SK-N-SH treated with all-trans-retinoic acid at 6 μM for 48 hours (cell line): ENCODE measurements at regions not wholly inside any gene's neighbourhood (a gene's known extent, or its start where the extent isn't known, plus 50 kb on each side); places are given as distances from the start of the nearest gene placed in this dataset.

ENCODE experiments used
- ATAC-seq: fragments of 200-7000 bp; cut with Tn5 transposase; 3 replicates; pipeline ENCODE4 v1.9.1; 2020; ENCODE audit warnings: mild to moderate bottlenecking, moderate library complexity
- ARNTL ChIP-seq: fragments of 450-650 bp; formaldehyde crosslinking; IDR thresholded peaks from 2 replicates; pipeline ENCODE4 v1.5.0; 2020; ENCODE audit warnings: low read depth, mild to moderate bottlenecking, moderate library complexity, borderline replicate concordance
- BACH2 ChIP-seq: fragments of 250-450 bp; sonication (Bioruptor Pico); IDR thresholded peaks from 2 replicates; pipeline ENCODE4 v1.9.0; 2021; ENCODE audit warnings: mild to moderate bottlenecking, borderline replicate concordance
- ESRRG ChIP-seq: fragments of 250-450 bp; sonication (Bioruptor Pico); IDR thresholded peaks from 2 replicates; pipeline ENCODE4 v1.6.1; 2021; ENCODE audit warnings: mild to moderate bottlenecking
- GLIS3 ChIP-seq: fragments of 250-450 bp; sonication (Bioruptor Pico); IDR thresholded peaks from 2 replicates; pipeline ENCODE4 v1.5.0; 2020; ENCODE audit warnings: mild to moderate bottlenecking, moderate library complexity
- ISL1 ChIP-seq: fragments of 250-450 bp; sonication (Bioruptor Pico); IDR thresholded peaks from 2 replicates; pipeline ENCODE4 v2.1.2; 2022; ENCODE audit warnings: mild to moderate bottlenecking, moderate library complexity
- RARB ChIP-seq: fragments of 250-450 bp; sonication (Bioruptor Pico); IDR thresholded peaks from 2 replicates; pipeline ENCODE4 v1.8.0; 2021; ENCODE audit warnings: mild to moderate bottlenecking, moderate library complexity
- SNAI2 ChIP-seq: fragments of 250-450 bp; sonication (Bioruptor Pico); IDR thresholded peaks from 2 replicates; pipeline ENCODE4 v1.5.0; 2020; ENCODE audit warnings: mild to moderate bottlenecking, moderate library complexity
- TCF4 ChIP-seq: fragments of 250-450 bp; sonication (Bioruptor Pico); IDR thresholded peaks from 2 replicates; pipeline ENCODE4 v1.8.0; 2021; ENCODE audit warnings: mild to moderate bottlenecking, moderate library complexity, borderline replicate concordance
- TOX ChIP-seq: fragments of 250-450 bp; sonication (Bioruptor Pico); IDR thresholded peaks from 2 replicates; pipeline ENCODE4 v1.8.0; 2021; ENCODE audit warnings: mild to moderate bottlenecking, moderate library complexity, borderline replicate concordance
- ZC3H10 ChIP-seq: fragments of 250-450 bp; sonication (Bioruptor Pico); IDR thresholded peaks from 2 replicates; pipeline ENCODE4 v1.5.1; 2021; ENCODE audit warnings: mild to moderate bottlenecking, moderate library complexity
- ZFP3 ChIP-seq: fragments of 250-450 bp; sonication (Bioruptor Pico); IDR thresholded peaks from 2 replicates; pipeline ENCODE4 v1.5.0; 2020; ENCODE audit warnings: mild to moderate bottlenecking, moderate library complexity
- ZFP30 ChIP-seq: fragments of 450-650 bp; formaldehyde crosslinking; IDR thresholded peaks from 2 replicates; pipeline ENCODE4 v1.5.0; 2022; ENCODE audit warnings: mild to moderate bottlenecking, moderate library complexity
- ZNF565 ChIP-seq: fragments of 450-650 bp; formaldehyde crosslinking; conservative IDR thresholded peaks from 2 replicates; pipeline ENCODE4 v1.5.0; 2020; ENCODE audit warnings: low read depth, mild to moderate bottlenecking, moderate library complexity
- ZNF70 ChIP-seq: fragments of 450-650 bp; formaldehyde crosslinking; IDR thresholded peaks from 2 replicates; pipeline ENCODE4 v1.5.0; 2020; ENCODE audit warnings: mild to moderate bottlenecking, moderate library complexity
- TF ChIP-seq, protein P1 (sequence below): fragments of 250-450 bp; sonication (Bioruptor Pico); IDR thresholded peaks from 2 replicates; pipeline ENCODE4 v1.5.1; 2020; ENCODE audit warnings: low read depth, mild to moderate bottlenecking, moderate library complexity
- TF ChIP-seq, protein P2 (sequence below): fragments of 250-450 bp; sonication (Bioruptor Pico); IDR thresholded peaks from 2 replicates; pipeline ENCODE4 v1.8.0; 2021; ENCODE audit warnings: low read depth, mild to moderate bottlenecking, moderate library complexity, borderline replicate concordance
- TF ChIP-seq, protein P3 (sequence below): fragments of 250-450 bp; sonication (Bioruptor Pico); IDR thresholded peaks from 2 replicates; pipeline ENCODE4 v1.5.1; 2021; ENCODE audit warnings: mild to moderate bottlenecking, moderate library complexity
- TF ChIP-seq, protein P4 (sequence below): fragments of 250-450 bp; sonication (Bioruptor Pico); IDR thresholded peaks from 2 replicates; pipeline ENCODE4 v1.5.0; 2020; ENCODE audit warnings: mild to moderate bottlenecking, moderate library complexity
- TF ChIP-seq, protein P5 (sequence below): fragments of 250-450 bp; sonication (Bioruptor Pico); IDR thresholded peaks from 2 replicates; pipeline ENCODE4 v1.8.0; 2020; ENCODE audit warnings: mild to moderate bottlenecking, moderate library complexity, borderline replicate concordance

DNA sequence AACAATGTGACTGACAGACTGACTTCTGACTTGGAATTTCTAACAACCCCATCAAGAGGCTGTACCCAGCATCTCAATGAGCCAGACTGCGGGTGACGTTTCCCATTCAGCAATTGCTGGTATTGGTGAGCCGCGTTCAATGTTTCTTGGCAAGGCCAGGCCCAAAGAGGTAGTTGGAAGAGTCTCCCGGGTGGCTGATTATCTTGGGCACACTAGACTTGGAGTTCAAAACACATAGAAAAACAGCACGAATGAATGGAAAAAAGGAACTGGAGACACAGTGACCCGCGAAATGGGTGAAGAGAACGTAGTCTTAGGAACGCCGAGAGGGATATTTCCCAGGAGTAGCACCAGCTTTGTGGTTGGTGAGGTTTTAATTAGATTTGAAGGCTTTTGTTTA, 81.1 kb upstream of the SLC22A11 start:
- TF ChIP-seq TCF4 (CRISPR knock-in tag) (no peak), ISL1 (CRISPR knock-in tag) (no peak), ESRRG (CRISPR knock-in tag) (no peak), ZNF70 (CRISPR knock-in tag) (no peak), GLIS3 (CRISPR knock-in tag) (no peak), BACH2 (no peak), ZC3H10 (CRISPR knock-in tag) (no peak)
- TF ChIP-seq, protein P1, sequence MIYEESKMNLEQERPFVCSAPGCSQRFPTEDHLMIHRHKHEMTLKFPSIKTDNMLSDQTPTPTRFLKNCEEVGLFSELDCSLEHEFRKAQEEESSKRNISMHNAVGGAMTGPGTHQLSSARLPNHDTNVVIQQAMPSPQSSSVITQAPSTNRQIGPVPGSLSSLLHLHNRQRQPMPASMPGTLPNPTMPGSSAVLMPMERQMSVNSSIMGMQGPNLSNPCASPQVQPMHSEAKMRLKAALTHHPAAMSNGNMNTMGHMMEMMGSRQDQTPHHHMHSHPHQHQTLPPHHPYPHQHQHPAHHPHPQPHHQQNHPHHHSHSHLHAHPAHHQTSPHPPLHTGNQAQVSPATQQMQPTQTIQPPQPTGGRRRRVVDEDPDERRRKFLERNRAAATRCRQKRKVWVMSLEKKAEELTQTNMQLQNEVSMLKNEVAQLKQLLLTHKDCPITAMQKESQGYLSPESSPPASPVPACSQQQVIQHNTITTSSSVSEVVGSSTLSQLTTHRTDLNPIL (CRISPR knock-in tag): no peak
- TF ChIP-seq, protein P2, sequence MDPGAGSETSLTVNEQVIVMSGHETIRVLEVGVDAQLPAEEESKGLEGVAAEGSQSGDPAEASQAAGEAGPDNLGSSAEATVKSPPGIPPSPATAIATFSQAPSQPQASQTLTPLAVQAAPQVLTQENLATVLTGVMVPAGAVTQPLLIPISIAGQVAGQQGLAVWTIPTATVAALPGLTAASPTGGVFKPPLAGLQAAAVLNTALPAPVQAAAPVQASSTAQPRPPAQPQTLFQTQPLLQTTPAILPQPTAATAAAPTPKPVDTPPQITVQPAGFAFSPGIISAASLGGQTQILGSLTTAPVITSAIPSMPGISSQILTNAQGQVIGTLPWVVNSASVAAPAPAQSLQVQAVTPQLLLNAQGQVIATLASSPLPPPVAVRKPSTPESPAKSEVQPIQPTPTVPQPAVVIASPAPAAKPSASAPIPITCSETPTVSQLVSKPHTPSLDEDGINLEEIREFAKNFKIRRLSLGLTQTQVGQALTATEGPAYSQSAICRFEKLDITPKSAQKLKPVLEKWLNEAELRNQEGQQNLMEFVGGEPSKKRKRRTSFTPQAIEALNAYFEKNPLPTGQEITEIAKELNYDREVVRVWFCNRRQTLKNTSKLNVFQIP: no peak
- TF ChIP-seq, protein P3, sequence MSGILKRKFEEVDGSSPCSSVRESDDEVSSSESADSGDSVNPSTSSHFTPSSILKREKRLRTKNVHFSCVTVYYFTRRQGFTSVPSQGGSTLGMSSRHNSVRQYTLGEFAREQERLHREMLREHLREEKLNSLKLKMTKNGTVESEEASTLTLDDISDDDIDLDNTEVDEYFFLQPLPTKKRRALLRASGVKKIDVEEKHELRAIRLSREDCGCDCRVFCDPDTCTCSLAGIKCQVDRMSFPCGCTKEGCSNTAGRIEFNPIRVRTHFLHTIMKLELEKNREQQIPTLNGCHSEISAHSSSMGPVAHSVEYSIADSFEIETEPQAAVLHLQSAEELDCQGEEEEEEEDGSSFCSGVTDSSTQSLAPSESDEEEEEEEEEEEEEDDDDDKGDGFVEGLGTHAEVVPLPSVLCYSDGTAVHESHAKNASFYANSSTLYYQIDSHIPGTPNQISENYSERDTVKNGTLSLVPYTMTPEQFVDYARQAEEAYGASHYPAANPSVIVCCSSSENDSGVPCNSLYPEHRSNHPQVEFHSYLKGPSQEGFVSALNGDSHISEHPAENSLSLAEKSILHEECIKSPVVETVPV (CRISPR knock-in tag): no peak
- TF ChIP-seq, protein P4, sequence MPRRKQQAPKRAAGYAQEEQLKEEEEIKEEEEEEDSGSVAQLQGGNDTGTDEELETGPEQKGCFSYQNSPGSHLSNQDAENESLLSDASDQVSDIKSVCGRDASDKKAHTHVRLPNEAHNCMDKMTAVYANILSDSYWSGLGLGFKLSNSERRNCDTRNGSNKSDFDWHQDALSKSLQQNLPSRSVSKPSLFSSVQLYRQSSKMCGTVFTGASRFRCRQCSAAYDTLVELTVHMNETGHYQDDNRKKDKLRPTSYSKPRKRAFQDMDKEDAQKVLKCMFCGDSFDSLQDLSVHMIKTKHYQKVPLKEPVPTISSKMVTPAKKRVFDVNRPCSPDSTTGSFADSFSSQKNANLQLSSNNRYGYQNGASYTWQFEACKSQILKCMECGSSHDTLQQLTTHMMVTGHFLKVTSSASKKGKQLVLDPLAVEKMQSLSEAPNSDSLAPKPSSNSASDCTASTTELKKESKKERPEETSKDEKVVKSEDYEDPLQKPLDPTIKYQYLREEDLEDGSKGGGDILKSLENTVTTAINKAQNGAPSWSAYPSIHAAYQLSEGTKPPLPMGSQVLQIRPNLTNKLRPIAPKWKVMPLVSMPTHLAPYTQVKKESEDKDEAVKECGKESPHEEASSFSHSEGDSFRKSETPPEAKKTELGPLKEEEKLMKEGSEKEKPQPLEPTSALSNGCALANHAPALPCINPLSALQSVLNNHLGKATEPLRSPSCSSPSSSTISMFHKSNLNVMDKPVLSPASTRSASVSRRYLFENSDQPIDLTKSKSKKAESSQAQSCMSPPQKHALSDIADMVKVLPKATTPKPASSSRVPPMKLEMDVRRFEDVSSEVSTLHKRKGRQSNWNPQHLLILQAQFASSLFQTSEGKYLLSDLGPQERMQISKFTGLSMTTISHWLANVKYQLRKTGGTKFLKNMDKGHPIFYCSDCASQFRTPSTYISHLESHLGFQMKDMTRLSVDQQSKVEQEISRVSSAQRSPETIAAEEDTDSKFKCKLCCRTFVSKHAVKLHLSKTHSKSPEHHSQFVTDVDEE (CRISPR knock-in tag): no peak
- no peak for ATAC-seq

DNA sequence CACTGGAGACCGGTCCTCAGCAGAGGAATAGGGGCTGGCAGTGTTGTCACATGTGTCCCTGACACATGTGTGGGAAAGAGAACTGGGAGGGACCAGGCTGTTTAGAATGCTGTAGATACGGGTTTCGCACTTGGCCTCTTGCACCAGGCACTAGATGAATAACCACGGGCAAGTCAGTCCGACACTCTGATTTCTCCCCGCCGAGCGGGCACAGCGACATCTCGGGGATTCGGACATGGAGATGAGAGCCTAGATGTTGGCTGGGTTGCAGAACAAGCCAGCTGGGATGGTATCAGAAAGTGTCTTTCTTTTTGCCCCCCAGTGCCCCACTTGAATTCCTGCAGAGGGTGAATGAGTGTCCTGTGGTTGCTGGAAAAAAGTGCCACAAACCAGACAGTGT, 80.6 kb upstream of the SLC22A11 start:
- TF ChIP-seq ZFP30 (CRISPR knock-in tag): no peak
- no peak for TF ChIP-seq TCF4 (CRISPR knock-in tag)
- no peak for TF ChIP-seq ZNF565
- TF ChIP-seq ZFP3 (CRISPR knock-in tag): no peak
- no peak for TF ChIP-seq ARNTL (CRISPR knock-in tag)
- TF ChIP-seq, protein P3 (CRISPR knock-in tag): no peak
- TF ChIP-seq, protein P5, sequence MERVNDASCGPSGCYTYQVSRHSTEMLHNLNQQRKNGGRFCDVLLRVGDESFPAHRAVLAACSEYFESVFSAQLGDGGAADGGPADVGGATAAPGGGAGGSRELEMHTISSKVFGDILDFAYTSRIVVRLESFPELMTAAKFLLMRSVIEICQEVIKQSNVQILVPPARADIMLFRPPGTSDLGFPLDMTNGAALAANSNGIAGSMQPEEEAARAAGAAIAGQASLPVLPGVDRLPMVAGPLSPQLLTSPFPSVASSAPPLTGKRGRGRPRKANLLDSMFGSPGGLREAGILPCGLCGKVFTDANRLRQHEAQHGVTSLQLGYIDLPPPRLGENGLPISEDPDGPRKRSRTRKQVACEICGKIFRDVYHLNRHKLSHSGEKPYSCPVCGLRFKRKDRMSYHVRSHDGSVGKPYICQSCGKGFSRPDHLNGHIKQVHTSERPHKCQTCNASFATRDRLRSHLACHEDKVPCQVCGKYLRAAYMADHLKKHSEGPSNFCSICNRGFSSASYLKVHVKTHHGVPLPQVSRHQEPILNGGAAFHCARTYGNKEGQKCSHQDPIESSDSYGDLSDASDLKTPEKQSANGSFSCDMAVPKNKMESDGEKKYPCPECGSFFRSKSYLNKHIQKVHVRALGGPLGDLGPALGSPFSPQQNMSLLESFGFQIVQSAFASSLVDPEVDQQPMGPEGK: no peak
- TF ChIP-seq SNAI2 (CRISPR knock-in tag): no peak
- ATAC-seq: no peak

DNA sequence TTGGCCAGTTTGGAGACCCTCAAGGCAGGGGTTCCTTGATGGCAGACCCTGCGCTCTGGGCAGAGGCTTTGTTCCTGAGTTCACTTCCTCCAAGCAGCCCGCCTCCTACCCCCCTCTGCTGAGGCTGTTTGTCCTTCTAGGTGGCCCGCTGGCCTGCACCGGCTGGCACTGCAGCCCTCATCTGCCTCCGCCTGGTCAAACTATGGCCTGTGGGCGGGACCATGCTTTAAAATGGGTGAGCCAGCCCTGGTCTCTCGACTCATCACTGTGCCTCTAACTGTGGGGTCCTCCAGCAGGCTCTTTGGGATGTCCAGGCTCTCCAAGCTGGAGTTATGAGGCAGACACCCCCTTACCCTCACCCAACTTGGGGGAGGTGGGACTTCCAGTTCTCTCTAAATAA, 78.9 kb upstream of the SLC22A11 start:
- no peak for ATAC-seq
- TF ChIP-seq ZNF70 (CRISPR knock-in tag) (no peak), TCF4 (CRISPR knock-in tag) (no peak), ZFP30 (CRISPR knock-in tag) (no peak), ZFP3 (CRISPR knock-in tag) (no peak), RARB (CRISPR knock-in tag) (no peak), ZNF565 (no peak), TOX (CRISPR knock-in tag) (no peak), BACH2 (no peak), ZC3H10 (CRISPR knock-in tag) (no peak), ESRRG (CRISPR knock-in tag) (no peak), GLIS3 (CRISPR knock-in tag) (no peak), ARNTL (CRISPR knock-in tag) (no peak)
- TF ChIP-seq, protein P5: no peak
- TF ChIP-seq, protein P3 (CRISPR knock-in tag): no peak
- TF ChIP-seq, protein P2: no peak
